ENCODE measurements at regions not wholly inside any gene's neighbourhood (a gene's known extent, or its start where the extent isn't known, plus 50 kb on each side); places are given as distances from the start of the nearest gene placed in this dataset.

GRCh38 chr12:111309584-111309983 lies 59.3 kb downstream of the PHETA1 start:
- peaks cover 19 to 20% of the 10 kb centered on the region in 2 experiments; a peak in 2 of 4 replicates for H3K9me3 ChIP-seq (ENCODE audit: control insufficient read depth in 1 of 2, insufficient read depth in 1 of 2, low read depth in 1 of 2, low read length in 2 of 2)
- no peaks in the 10 kb centered on the region for H3K27me3 ChIP-seq (ENCODE audit: insufficient read depth, low read length)
- H4K20me1 ChIP-seq (ENCODE audit: insufficient read depth): no peaks in the 10 kb centered on the region
- ChIA-PET POLR2A (interaction anchor here (0.6 kb wide), 1 partner anchor 170 kb away, joined by 3 read pairs; no protein-coding TSS in a partner anchor), RAD21 (ENCODE audit: low non-redundant PET in 1 of 2, low total read pairs in 2 of 2, uncharacterized antibody in 2 of 2, unreplicated experiment in 2 of 2) (no interaction called here), CTCF (no interaction called here)
- H3K9me2 ChIP-seq (ENCODE audit: insufficient read depth): no peaks in the 10 kb centered on the region
- H2AFZ ChIP-seq (ENCODE audit: low read depth, low read length, poor library complexity, severe bottlenecking): no peak overlapping the region
- ATAC-seq (no peak), DNase-seq (ENCODE audit: low read depth, low spot score) (no peak)
- no peak overlapping the region for H3K4me3 ChIP-seq (replicated peaks in 1 of 2; ENCODE audit: low read depth in 1 of 2, low read length in 2 of 2)
- H3K79me2 ChIP-seq (ENCODE audit: insufficient read depth, low read length): no peaks in the 10 kb centered on the region
- no peak overlapping the region for H3K4me2 ChIP-seq (ENCODE audit: low read length)
- no peak overlapping the region for H3K9ac ChIP-seq (ENCODE audit: low read length)
- peaks cover 5 to 17% of the 10 kb centered on the region in 2 experiments for H3K4me1 ChIP-seq (ENCODE audit: control insufficient read depth in 1 of 2, insufficient read depth in 2 of 2, low read length in 2 of 2)
- TF ChIP-seq ZFX (IDR thresholded peaks at IDR 0.05): no peak
- no peak for TF ChIP-seq SRF (IDR thresholded peaks at IDR 0.05; ENCODE audit: low read depth)
- TF ChIP-seq SIN3A (IDR thresholded peaks at IDR 0.05; ENCODE audit: low read depth): no peak
- TF ChIP-seq EZH2 (IDR thresholded peaks at IDR 0.05): no peak
- TF ChIP-seq ATF3 (IDR thresholded peaks at IDR 0.05): no peak
- TF ChIP-seq JUND (IDR thresholded peaks at IDR 0.05): no peak
- TF ChIP-seq FOSL1 (IDR thresholded peaks at IDR 0.05; ENCODE audit: low read depth): no peak
- TF ChIP-seq REST (IDR thresholded peaks at IDR 0.05; ENCODE audit: low read depth): no peak
- TF ChIP-seq TCF7L2 (IDR thresholded peaks at IDR 0.05; ENCODE audit: borderline replicate concordance, extremely low read depth, insufficient read depth, insufficient read length): no peak
- TF ChIP-seq CTCF (IDR thresholded peaks at IDR 0.05 in 2 of 3, conservative IDR thresholded peaks at IDR 0.05 in 1 of 3; ENCODE audit: borderline replicate concordance in 1 of 3, insufficient read depth in 1 of 3, low read depth in 2 of 3, low read length in 2 of 3): no peak
- TF ChIP-seq RAD21 (IDR thresholded peaks at IDR 0.05; ENCODE audit: low read depth): no peak
- no peak for TF ChIP-seq ZNF274 (IDR thresholded peaks at IDR 0.05; ENCODE audit: low read depth, low read length)
- TF ChIP-seq SP1 (IDR thresholded peaks at IDR 0.05; ENCODE audit: low read depth): no peak
- TF ChIP-seq MAX (IDR thresholded peaks at IDR 0.05): no peak
- TF ChIP-seq ELF1 (IDR thresholded peaks at IDR 0.05; ENCODE audit: borderline replicate concordance, low read depth): no peak
- no peak for TF ChIP-seq POLR2A (IDR thresholded peaks at IDR 0.05; ENCODE audit: borderline replicate concordance, extremely low read depth, insufficient read depth, insufficient read length)
- TF ChIP-seq POLR2AphosphoS5 (IDR thresholded peaks at IDR 0.05; ENCODE audit: low read depth, low read length): no peak
- no peak for TF ChIP-seq EZH2phosphoT487 (IDR thresholded peaks at IDR 0.05; ENCODE audit: borderline replicate concordance)
- no peak for TF ChIP-seq CBX3 (IDR thresholded peaks at IDR 0.05; ENCODE audit: low read depth)
- no peak for TF ChIP-seq CEBPB (IDR thresholded peaks at IDR 0.05; ENCODE audit: low read depth)
- H3K27ac ChIP-seq (ENCODE audit: low read depth, low read length): no peak overlapping the region
- BruUV-seq (replicated peaks): no TSS peak
- intact Hi-C loops (cut with micrococcal nuclease): no loop called here
- no peaks in the 10 kb centered on the region for H3K36me3 ChIP-seq (ENCODE audit: control insufficient read depth in 1 of 2, insufficient read depth in 2 of 2, low read length in 2 of 2)
